GM19467 (cell line): ENCODE measurements at regions not wholly inside any gene's neighbourhood (a gene's known extent, or its start where the extent isn't known, plus 50 kb on each side); places are given as distances from the start of the nearest gene placed in this dataset.
A peak's percentile ranks its signal among the peaks of the same experiment; 100 is the strongest.

Experiments
- ATAC-seq: cut with Tn5 transposase; IDR thresholded peaks from one replicate; pipeline ENCODE4 v1.9.1; 2021; ENCODE audit warnings: mild to moderate bottlenecking, moderate library complexity; ENCODE audit not compliant: unreplicated experiment

DNA sequence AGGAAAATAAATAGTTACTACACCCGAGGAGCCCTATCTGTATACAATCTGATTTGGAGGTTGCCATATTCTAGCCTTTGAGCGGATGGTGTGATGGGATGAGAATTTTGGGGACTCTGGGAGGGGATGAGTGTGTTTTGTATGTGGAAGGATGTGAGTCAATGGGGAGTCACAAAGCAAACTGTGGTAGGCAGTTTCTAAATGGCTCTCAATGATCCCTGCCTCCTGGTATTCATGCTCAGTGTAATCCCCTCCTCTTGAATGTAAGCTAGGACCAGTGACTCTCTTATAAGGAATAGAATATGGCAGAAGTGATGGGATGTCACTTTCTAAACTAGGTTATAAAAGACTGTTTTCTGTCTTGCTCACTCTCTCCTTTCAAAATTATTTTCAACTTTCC, 205.7 kb upstream of the RIOK2 start:
- ATAC-seq = no peak

DNA sequence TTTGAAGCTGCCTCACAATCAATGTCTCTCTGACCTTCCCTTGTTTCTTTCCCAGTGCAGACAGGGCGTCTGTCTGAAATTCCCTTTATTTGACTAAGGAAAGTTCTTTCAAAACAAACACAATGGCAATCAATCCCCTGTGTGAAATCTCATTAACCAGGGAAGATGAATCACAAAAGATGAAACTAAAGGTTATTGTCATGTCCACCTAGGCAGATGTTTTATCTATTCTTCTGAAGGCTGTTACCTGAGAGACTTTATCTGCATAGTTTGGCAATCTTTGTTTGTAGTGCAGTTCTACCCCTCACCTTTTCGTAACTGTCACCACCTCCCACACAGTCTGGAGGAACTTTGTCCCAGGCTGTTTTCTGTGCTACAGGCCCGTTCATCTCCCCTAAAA, 217.5 kb upstream of the RIOK2 start:
- ATAC-seq = no peak

DNA sequence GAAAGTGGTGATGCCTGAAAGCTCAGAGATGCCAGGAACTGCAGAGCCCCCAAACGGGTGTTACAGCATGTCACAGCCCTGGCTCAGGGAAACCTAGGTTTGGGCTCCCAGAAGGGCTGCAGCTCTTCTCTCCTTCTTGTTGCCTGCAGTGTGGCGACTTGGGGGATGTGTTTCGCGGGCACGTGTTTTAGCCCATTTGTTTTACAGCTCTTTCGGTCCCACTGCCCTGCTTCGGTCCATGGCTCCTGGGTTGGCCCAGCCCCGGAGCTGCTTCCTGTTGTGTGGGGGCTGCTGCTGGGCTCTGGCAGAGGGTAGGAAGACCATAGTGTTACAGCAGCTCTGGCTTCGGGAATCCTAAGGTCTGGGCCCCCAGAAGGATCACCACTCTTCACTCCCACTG, 222.9 kb upstream of the RIOK2 start:
- ATAC-seq = no peak

DNA sequence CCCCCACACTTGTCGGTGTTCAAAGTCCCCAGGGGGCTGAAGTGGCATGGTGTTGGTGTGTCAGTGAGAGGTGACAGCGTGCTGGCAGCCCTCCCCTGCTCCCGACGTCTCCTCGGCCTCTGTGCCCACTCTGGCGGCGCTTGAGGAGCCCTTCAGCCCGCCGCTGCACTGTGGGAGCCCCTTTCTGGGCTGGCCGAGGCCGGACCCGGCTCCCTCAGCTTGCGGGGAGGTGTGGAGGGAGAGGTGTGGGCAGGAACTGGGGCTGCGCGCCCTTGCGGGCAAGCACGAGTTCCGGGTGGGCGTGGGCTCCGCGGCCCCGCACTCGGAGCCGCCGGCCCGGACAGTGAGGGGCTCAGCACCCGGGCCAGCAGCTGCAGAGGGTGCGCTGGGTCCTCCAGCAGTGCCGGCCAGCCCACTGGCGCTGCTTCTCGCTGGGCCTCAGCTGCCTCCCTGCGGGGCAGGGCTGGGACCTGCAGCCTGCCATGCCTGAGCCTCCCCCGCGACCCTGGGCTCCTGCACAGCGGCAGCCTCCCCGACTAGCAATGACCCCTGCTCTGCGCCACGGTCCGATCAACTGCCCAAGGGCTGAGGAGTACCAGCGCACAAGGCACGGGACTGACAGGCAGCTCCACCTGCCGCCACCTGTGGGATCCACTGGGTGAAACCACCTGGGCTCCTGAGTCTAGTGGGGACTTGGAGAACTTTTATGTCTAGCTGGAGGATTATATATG, 224.1 kb upstream of the RIOK2 start:
- no peak for ATAC-seq

DNA sequence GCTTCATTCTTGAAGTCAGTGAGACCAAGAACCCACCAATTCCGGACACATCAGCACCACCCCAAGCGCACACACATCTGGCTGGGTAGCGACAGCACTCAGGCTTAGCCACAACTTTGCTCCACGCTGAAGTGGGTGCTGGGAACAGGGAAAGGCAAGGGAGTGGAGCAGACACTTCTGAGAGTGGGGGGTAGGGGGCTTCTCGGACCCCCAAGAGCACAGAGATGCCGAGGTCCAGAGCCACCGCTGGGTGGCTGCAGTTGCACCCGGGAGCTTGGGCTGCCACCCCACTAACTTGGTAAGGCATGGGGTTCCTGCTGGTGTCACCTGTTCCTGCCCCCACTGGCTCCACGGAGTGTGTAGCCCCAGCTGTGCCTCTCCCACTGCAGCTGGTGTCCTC, 225.3 kb upstream of the RIOK2 start:
- ATAC-seq = no peak

DNA sequence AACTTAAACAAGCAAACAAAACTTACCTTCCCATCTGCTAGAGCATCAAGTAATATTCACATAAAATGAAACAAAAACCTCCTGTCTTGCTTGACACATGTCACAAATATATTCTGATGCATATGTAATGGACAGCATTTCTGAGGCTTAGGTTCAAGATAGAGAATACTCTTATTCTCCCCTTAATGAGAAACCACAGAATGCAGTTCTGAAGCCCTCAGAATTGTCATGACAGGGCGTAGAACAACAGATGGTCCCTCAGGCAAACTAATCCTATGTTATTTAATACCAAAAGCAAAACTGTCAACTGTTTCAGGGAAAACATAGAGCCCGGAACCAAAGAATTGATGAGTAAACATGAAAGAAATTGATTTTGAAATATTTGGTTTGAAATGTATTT, 229.9 kb upstream of the RIOK2 start:
- no peak for ATAC-seq

DNA sequence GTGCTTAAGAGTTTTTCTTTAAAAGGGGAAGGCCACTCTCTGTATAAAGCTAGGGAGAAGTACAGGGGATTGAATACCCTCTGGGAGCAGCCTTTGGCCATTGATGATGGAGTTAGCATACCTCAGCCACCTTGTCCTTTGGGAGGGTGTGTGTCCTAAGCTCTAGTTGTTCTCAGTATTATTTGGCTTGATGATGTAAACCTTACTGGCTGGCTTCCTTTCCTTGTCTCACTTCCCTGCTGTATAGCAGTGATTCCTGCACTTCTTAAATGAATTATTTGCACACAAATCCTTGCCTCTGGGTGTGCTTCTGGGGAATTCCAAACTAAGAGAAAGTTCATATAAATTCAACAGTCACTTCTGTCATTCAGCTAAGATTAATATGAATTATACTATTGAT, 234.9 kb upstream of the RIOK2 start:
- no peak for ATAC-seq

DNA sequence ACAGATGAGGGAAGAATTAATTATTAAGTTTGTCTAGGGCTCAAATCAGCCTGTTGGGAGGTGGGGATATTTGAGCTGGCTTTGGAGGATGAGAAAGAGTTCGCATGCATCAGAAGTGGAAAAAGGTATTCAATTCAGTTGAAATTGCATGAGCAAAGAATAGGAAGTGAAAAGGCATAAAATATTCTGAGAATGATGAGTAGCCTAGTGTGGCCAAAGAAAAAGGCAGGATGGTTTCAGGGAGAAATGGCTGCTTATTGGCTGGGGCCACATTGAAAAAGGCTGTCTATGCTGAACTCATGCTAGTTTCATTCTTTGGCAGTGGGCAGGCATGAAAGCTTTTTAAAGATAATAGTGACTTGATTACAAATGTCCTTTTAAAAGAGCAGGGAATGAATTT, 235.4 kb upstream of the RIOK2 start:
- ATAC-seq = no peak

GRCh38 chr5:97420646-97421045, 237.6 kb upstream of the RIOK2 start:
- ATAC-seq = no peak

- ATAC-seq = no peak
These were observed 239.6 kb upstream of the RIOK2 start for GRCh38 chr5:97422678-97423077.

- no peak for ATAC-seq
These were observed 242.5 kb upstream of the RIOK2 start for GRCh38 chr5:97425511-97425910.

- no peak for ATAC-seq
These were observed 244.2 kb upstream of the RIOK2 start for GRCh38 chr5:97427235-97427634.

DNA sequence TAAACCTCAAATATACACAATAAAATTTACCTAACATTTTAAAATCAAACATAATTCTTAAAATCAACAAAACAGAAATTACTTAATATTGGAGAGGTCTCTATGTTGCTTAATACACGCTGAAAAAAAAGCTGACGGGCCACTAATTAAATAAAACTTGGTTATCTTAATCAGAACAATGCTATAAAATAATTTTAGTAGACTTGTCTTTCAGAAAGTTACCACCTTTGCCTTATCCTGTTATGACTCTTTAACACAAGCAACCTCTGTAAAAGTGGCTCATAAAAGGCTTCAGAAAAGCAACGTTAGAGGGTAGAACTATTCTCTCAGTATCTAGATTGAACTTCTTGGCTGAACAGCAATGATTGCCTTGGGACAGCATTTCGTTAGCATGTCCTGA, 251.0 kb upstream of the RIOK2 start:
- ATAC-seq = no peak

GRCh38 chr5:97436405-97436804, 253.4 kb upstream of the RIOK2 start:
- ATAC-seq = no peak

DNA sequence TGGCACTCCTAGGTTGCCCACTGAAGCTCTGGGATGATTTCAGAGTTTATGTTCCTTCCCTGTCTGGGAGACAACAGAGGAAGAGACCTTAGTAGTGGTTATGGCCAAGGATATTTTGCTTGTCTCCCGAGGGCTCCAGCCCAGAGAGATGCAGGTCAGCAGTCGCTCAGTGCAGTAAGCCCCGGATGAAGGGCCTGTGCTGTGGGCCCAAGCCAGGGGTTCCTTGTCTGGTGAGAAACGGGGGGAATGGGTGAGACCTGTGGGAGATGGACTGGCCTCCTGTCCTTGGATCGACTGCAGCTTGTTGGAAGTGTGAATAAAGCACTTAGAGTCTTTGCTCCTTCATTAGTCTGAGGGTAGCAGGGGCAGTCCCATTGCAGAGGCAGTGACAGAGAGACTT, 260.7 kb upstream of the RIOK2 start:
- ATAC-seq = no peak

GRCh38 chr5:97449172-97449571, 266.1 kb upstream of the RIOK2 start:
- ATAC-seq = no peak

DNA sequence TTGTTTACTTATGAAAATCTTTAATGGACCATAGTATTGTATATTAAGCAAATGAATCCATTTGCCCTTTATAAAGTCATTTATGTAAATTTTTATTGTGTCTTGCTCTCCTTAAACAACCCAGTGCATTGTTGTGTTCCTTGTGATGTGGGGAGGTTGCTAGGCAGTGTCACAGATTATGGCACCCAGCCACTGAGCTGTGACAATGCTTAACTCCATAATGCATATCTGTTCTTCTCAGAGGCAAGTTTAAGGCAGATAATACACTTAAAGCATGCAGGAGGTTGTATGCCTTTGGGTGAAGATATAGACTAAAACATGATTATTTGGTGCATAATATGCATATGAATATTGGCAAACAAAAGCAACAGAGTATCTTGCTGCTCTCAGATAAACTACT, 269.6 kb upstream of the RIOK2 start:
- ATAC-seq = no peak

- ATAC-seq = no peak
These were observed 270.2 kb upstream of the RIOK2 start for GRCh38 chr5:97453263-97453662.

- no peak for ATAC-seq
These were observed 271.0 kb upstream of the RIOK2 start for GRCh38 chr5:97454015-97454414.

GRCh38 chr5:97455996-97456395, 272.9 kb upstream of the RIOK2 start:
- ATAC-seq = no peak

DNA sequence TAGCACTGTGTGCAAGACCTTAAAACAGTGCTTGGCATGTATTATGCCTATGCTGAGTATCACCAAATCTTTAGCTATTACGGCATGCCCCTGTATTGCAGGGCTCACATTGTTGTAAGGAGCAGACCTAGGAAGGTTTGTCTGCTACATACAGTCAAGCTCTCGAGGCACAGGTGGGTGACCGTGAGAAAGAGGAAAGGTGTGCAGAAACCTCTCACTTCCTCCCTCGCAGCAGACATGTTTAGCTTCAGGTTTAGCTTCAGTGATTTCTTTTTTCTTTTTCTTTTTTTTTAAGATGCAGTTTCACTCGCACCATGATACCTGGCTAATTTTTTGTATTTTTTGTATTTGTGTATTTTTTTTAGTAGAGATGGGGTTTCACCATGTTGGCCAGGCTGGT, 275.8 kb upstream of the RIOK2 start:
- peak; percentile 67 for ATAC-seq

DNA sequence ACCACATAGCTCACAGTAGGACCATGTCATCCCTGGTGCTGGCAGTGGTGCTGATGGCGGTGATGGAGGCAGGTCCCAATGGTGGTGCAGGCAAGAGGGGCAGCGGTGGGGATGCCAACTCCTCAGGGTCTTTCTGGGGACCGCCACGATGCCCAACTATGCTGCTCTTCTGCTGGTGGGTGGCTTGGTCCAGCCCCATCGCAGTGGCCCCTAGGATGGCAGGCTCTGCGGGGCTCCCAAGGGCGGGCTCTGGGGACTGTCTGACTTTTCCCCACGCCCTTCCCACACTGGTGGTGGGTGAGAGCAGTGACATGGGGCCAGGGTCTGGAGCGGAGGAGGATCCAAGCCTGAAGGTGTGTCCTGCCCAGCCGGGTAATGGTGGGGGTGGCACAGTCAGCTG, 288.9 kb upstream of the RIOK2 start:
- no peak for ATAC-seq

- ATAC-seq = no peak
These were observed 292.8 kb upstream of the RIOK2 start for GRCh38 chr5:97475847-97476246.
